GM18909 (cell line): ENCODE measurements at regions not wholly inside any gene's neighbourhood (a gene's known extent, or its start where the extent isn't known, plus 50 kb on each side); places are given as distances from the start of the nearest gene placed in this dataset.

Experiments
- ATAC-seq: cut with Tn5 transposase; IDR thresholded peaks from one replicate; pipeline ENCODE4 v1.9.1; 2021; ENCODE audit warnings: mild to moderate bottlenecking; ENCODE audit not compliant: unreplicated experiment, poor library complexity

- no peak for ATAC-seq
Observed at GRCh38 chr1:38138498-38139233, 92.1 kb upstream of the POU3F1 start.

DNA sequence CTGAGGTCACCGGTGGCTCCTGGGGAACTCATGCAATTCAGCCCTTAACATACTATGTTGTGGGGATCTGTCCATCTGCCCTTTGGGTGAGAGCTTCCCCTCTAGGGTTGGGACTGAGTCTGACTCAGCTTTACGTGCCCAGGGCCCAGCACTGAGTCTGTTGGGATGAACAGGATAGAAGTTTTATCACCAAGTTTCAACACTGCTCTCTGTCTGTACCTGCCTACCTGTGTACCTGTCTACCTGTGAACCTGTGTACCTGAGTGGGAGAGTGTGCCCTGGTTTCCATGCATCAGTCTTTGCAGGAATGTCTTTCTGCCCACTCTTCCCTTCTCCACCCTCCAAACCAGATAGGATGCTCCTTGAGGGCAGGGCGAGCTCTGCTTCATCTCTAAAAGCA lies 90.6 kb upstream of the POU3F1 start:
- no peak for ATAC-seq

- ATAC-seq = no peak
Observed at GRCh38 chr1:38135625-38136414, 89.2 kb upstream of the POU3F1 start.

GRCh38 chr1:38134294-38134755 lies 87.7 kb upstream of the POU3F1 start:
- no peak for ATAC-seq

GRCh38 chr1:38133756-38134155 lies 87.2 kb upstream of the POU3F1 start:
- no peak for ATAC-seq

DNA sequence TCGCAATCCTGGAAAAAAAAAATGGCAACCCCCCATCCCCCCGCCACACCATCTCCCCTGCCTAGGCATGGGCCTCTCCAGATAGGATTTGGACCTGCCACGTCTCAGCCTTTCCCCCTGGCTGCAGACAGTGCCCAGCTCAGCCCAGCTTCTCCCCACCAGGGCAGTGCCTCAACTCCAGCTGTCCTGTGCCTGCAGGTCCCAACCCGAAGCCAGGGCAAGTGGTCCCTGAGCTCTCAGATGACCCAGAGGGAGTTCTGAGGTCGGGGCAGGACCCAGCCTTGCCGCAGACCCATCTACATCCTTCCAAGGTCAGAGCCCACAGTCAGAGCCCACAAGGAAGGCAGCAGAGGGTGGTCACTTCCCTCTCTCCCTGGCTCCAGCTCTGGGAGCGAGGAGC lies 86.7 kb upstream of the POU3F1 start:
- no peak for ATAC-seq

- no peak for ATAC-seq
Observed at GRCh38 chr1:38132681-38133080, 86.1 kb upstream of the POU3F1 start.

DNA sequence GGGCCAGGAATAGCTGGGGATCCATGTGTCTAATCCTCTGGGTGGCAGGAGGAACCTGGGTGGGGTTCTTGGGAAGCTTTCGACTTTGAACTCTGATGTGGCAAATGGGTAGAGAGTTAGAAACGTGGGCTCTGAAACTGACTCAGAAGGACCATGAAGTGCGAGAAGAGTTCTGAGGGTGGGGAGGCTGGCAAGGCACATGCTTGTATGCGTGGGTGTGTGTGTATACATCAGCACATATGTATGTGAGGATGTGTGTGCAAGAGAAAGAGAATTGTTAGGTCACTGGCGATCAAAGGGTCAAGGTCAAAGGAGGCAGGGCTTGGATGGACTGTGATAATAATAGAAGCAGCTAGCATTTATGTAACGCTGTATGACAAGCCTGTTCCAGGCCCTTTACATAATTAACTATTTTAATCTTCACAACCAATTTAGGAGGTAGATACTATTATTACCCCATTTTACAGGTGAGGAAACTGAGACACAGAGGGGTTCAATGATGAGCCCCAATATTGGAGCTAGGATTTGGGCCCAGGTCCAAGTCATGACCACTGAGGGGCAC lies 84.5 kb upstream of the POU3F1 start:
- ATAC-seq = no peak

DNA sequence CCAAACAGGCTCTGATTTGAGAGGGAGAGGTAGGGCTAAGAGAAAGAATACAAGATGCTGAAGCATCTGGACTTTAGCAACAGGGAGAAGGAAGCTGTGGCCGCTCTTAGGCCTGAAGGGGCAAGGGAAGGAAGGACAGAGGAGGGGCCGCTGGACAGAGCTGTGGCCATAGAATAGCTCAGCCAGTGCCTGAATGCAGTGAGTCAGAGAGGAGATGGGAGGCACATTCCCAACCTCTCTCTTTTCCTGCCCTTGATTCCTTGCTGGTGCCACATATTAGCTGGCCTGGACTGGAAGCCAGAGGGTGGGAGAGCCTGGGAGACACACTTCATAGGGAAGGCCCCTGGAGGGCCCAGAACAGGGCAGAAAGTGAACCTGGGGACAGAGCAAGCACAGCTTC lies 83.4 kb upstream of the POU3F1 start:
- no peak for ATAC-seq

DNA sequence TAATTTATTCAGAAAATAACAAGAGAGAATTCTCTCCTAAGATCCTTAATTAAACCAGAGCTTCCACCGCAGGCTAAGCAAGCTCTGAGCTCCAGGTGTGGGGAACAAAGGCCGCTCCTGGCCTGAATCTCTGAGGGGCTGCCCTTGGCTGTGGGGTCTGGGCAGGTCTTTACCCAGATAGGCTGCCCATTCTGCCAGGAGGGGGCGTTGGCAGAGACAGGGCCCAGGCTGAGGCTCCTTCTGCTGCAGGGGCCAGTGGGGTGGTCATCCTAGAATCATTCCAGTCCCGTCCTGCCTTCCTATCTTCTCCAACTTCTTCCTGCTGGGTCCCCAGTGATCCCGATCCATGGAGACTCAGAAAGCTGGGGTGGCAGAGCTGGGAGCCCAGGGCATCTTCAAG lies 82.9 kb upstream of the POU3F1 start:
- ATAC-seq = no peak

- no peak for ATAC-seq
Observed at GRCh38 chr1:38128926-38129453, 82.4 kb upstream of the POU3F1 start.

DNA sequence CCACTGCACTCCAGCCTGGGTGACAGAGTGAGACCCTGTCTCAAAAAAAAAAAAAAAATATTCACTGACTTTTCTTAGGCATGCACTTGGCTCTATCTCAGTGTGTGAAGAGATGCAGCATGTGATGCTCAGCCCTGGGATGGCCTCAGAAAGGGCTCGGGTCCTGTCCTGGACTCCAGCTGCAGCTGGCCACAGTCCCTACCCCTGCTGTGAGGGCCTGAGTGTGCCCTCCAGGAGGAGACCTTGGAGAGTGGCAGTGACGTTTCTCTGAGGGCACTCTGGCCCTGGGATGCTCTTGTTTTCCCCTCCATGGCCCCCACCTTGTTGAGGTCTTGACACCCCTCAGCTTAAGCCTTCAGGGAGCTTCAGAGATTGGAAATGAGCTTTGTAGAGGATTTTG lies 81.9 kb upstream of the POU3F1 start:
- no peak for ATAC-seq

GRCh38 chr1:38127428-38127827 lies 80.8 kb upstream of the POU3F1 start:
- no peak for ATAC-seq

DNA sequence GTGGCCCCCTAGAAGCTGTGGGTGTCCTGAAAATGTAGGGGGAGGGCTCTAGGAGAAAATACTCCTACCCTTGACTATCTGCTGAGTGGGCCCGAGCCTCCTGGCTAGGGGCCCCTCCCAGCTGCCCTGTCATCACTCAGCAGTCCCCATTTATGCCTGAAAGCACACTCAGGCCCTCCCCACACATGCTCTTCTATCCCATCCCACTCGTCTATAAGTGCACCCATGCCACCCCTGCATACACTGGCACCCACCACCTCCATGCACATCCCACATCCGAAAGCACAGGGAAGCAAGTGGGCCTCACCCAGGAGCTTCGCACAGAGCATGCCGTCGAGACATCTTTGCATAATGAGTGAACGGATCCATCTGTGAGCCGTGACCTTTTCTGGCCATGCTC lies 80.4 kb upstream of the POU3F1 start:
- ATAC-seq = no peak

DNA sequence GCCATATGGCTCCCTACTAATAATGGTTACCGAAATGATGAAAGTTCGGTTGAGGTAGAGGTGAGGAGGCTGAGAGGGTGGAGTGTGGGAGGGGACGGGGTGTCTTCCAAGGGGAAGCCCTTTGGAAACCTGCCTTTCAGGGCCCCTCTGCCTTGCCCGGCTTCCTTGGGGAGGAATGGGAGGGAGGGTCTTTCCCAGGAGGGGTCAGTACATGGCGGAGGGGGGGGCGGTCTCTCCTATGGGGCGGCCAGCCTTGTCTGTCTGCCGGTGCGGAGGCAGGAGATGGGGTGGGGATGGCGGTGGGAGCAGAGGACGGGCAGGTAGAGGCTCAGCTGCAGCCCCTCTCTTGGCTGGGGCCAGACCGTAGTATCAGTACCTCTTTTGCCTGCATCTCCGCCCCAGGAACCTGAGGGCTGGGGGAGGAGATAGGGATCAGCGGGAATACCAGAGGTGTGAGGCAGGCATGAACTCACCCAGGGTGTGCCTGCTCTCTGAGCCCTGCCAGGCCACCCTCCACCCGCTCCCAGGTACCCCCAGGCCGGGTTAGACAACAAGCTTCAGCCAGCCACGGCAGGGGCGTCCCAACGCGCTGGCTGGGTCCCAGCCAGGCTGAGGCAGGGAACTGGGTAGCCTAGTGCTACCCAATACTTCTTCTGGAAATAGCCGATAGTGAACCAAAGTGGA lies 79.4 kb upstream of the POU3F1 start:
- no peak for ATAC-seq

DNA sequence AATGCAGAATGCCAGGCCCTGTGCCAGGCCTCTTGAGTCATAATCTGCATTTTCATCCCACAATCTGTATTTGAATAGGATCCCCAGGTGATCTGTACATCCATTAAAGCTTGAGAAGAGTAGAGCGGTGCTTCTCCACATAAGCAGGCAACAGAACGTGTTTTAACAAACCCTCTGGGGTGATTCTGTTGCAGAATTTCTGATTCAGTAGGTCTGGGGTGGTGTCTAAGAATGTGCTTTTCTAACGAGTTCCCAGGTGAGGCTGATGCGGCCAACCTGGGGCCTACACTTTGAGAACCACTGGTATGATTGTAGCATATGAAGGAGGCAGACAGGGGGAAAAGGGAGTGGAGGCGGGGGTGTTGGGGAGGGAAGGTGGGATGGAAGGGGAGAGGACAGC lies 78.4 kb upstream of the POU3F1 start:
- no peak for ATAC-seq

GRCh38 chr1:38123356-38124135 lies 77.0 kb upstream of the POU3F1 start:
- ATAC-seq = no peak

DNA sequence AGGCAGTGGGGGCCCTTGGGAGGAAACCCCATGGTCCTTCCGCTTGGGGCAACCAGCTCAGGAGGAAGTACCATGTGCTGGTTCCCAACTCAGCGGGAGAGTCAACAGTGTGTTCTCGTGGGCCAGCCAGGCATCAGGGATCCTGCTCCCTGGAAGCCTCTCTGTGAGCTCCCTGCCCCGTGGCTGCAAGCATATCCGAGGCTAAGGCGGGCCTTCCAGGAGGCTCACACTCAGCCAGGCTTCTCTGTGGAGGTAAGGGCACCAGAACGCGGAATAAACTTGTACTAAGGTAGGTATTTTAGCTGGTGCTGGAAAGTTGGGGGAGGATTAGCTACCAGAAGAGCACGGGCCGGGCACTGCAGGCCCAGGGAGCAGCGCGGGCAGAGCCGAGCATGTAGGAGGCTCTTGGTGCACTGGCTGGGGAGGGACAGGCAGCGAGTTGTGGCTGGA lies 74.7 kb upstream of the POU3F1 start:
- ATAC-seq = no peak

DNA sequence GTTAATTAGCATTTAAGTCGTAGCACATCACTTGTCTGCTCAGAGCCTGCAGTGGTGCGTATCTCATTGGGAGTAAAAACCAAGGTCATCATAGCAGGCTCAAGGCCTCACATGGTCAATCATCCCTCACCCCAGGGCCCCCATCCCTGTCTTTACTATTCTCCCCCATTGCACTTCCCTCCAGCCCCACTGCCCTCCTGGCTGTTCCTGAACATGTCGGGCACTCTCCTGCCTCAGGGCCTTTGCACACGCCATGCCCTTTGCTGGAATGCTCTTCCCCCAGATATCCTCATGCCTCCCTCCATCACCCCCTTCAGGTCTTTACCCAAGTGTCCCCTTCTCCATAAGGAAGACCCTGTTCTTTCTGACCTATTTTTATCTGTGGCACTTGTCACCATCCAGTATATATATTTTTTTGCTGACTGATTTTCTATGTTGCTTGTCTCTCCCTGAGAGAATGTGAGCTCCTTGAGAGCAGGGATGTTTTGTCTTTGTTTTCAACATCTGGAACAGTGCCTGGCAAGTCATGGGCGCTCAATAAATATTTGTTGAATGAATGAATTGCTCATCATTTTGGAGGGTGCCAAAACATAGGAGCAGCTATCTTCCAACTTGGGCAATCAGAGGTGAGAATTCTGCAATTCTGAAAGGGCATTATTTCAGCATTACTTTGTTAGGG lies 74.1 kb upstream of the POU3F1 start:
- no peak for ATAC-seq
